H1 (cell line): ENCODE measurements at regions not wholly inside any gene's neighbourhood (a gene's known extent, or its start where the extent isn't known, plus 50 kb on each side); places are given as distances from the start of the nearest gene placed in this dataset.

Experiments
- CTCF ChIA-PET: fragments of 300-600 bp; sonication (Branson Sonifier 250); formaldehyde crosslinking; loops from one replicate; lab custom pipeline; 2021; ENCODE audit not compliant: partially characterized antibody; lab: Charles Lee
- POLR2A ChIA-PET: fragments of 300-600 bp; sonication (Branson Sonifier 250); formaldehyde crosslinking; loops from one replicate; lab custom pipeline; 2021; ENCODE audit warnings: inconsistent platforms; ENCODE audit not compliant: partially characterized antibody; lab: Charles Lee
- DNase-seq, 2 experiments: peaks; one replicate each; pipeline versions ENCODE4 v3.0.0 to v3.0.0-alpha.2; 2010 to 2022; ENCODE audit warnings: low spot score in 2 of 2, low read depth in 1 of 2, mixed read lengths in 1 of 2
- FAIRE-seq: peaks from 2 replicates; lab custom pipeline; 2011; peaks lifted over from hg19 to GRCh38; lab: Jason Lieb, UNC
- H2AFZ ChIP-seq: 2 replicates; pipeline ENCODE4 v1.8.1; 2012; ENCODE audit warnings: low read length, inconsistent platforms
- H2AK5ac ChIP-seq: 2 replicates; pipeline ENCODE4 v1.6.1; 2013; ENCODE audit warnings: low read depth, low read length
- H2BK120ac ChIP-seq: replicated peaks from 2 replicates; pipeline ENCODE3; 2013; ENCODE audit warnings: low read depth, low read length, inconsistent platforms
- H2BK12ac ChIP-seq: 2 replicates; pipeline ENCODE4 v1.6.1; 2013; ENCODE audit warnings: low read depth, low read length
- H2BK15ac ChIP-seq: 2 replicates; pipeline ENCODE4 v1.6.1; 2013; ENCODE audit warnings: low read length
- H2BK20ac ChIP-seq: 2 replicates; pipeline ENCODE4 v1.6.1; 2013; ENCODE audit warnings: low read length
- H2BK5ac ChIP-seq: 2 replicates; pipeline ENCODE4 v1.6.1; 2013; ENCODE audit warnings: low read depth, low read length
- H3K14ac ChIP-seq: 2 replicates; pipeline ENCODE4 v1.6.1; 2013; ENCODE audit warnings: inconsistent platforms; ENCODE audit not compliant: insufficient read length
- H3K18ac ChIP-seq: 2 replicates; pipeline ENCODE4 v1.6.1; 2013; ENCODE audit warnings: low read length; ENCODE audit errors: extremely low read depth
- H3K23ac ChIP-seq: 2 replicates; pipeline ENCODE4 v1.6.1; 2013; ENCODE audit warnings: inconsistent platforms; ENCODE audit not compliant: insufficient read length
- H3K23me2 ChIP-seq: 2 replicates; pipeline ENCODE4 v1.6.1; 2013; ENCODE audit warnings: low read depth, low read length
- H3K27ac ChIP-seq: 2 replicates; pipeline ENCODE4 v1.6.1; 2011; ENCODE audit warnings: low read depth, low read length, inconsistent platforms
- H3K27me3 ChIP-seq, 4 experiments: replicated peaks in 1 of 4; 1 replicate in 1 of 4; 2 replicates in 3 of 4; pipeline versions ENCODE4 v1.6.1 to v1.8.1; 2011 to 2013; ENCODE audit warnings: low read length in 3 of 4, mild to moderate bottlenecking in 3 of 4, inconsistent platforms in 2 of 4, mixed read lengths in 2 of 4, moderate library complexity in 1 of 4; ENCODE audit not compliant: control insufficient read depth in 3 of 4, insufficient read depth in 3 of 4; ENCODE audit errors: extremely low read depth in 1 of 4
- H3K36me3 ChIP-seq, 4 experiments: 2 replicates each; pipeline versions ENCODE4 v1.6.1 to v1.8.1; 2011 to 2013; ENCODE audit warnings: mild to moderate bottlenecking in 4 of 4, low read length in 3 of 4, moderate library complexity in 2 of 4, control low read depth in 1 of 4, inconsistent platforms in 1 of 4; ENCODE audit not compliant: insufficient read depth in 4 of 4, control insufficient read depth in 2 of 4
- H3K4ac ChIP-seq: replicated peaks from 2 replicates; pipeline ENCODE3; 2013; ENCODE audit warnings: low read length, low read depth, mixed read lengths, inconsistent platforms; ENCODE audit not compliant: insufficient read length
- H3K4me1 ChIP-seq, 4 experiments: replicated peaks in 1 of 4; 1 replicate in 1 of 4; 2 replicates in 3 of 4; pipeline versions ENCODE4 v1.6.1 to v1.8.1; 2011 to 2013; ENCODE audit warnings: low read length in 3 of 4, inconsistent platforms in 2 of 4, mixed read lengths in 1 of 4; ENCODE audit not compliant: insufficient read depth in 4 of 4, control insufficient read depth in 3 of 4
- H3K4me2 ChIP-seq, 2 experiments: 2 replicates each; pipeline versions ENCODE4 v1.6.1 to v1.8.1; 2011 to 2013; ENCODE audit warnings: low read depth in 2 of 2, low read length in 2 of 2, control low read depth in 1 of 2, inconsistent platforms in 1 of 2, mild to moderate bottlenecking in 1 of 2; ENCODE audit not compliant: insufficient read depth in 1 of 2
- H3K4me3 ChIP-seq, 4 experiments: fragments of 200-600, 300-600 bp in 1 of 4; sonication (generic), shearing (Covaris generic), sonication (Bioruptor Twin) in 1 of 4; 2 replicates each; pipeline versions ENCODE4 v1.5.1 to v1.8.1; 2011 to 2016; ENCODE audit warnings: low read length in 4 of 4, low read depth in 3 of 4, control low read depth in 2 of 4, inconsistent platforms in 2 of 4, mild to moderate bottlenecking in 2 of 4, mixed read lengths in 1 of 4, moderate library complexity in 1 of 4; ENCODE audit not compliant: insufficient read depth in 2 of 4; ENCODE audit errors: extremely low read depth in 1 of 4
- H3K56ac ChIP-seq: replicated peaks from 2 replicates; pipeline ENCODE3; 2013; ENCODE audit warnings: low read depth, mild to moderate bottlenecking, mixed read lengths, low read length, inconsistent platforms; ENCODE audit not compliant: insufficient read length
- H3K79me1 ChIP-seq: 2 replicates; pipeline ENCODE4 v1.6.1; 2013; ENCODE audit warnings: low read depth, low read length, control low read depth
- H3K79me2 ChIP-seq, 2 experiments: 2 replicates each; pipeline versions ENCODE4 v1.6.1 to v1.8.1; 2012 to 2013; ENCODE audit warnings: low read length in 2 of 2, mild to moderate bottlenecking in 2 of 2, inconsistent platforms in 1 of 2; ENCODE audit not compliant: insufficient read depth in 2 of 2, control insufficient read depth in 1 of 2
- H3K9ac ChIP-seq, 4 experiments: replicated peaks in 1 of 4; 1 replicate in 1 of 4; 2 replicates in 3 of 4; pipeline versions ENCODE4 v1.6.1 to v1.8.1; 2011 to 2013; ENCODE audit warnings: low read depth in 3 of 4, low read length in 3 of 4, control low read depth in 2 of 4, mild to moderate bottlenecking in 2 of 4, moderate library complexity in 2 of 4, inconsistent platforms in 1 of 4; ENCODE audit errors: extremely low read depth in 1 of 4
- H3K9me3 ChIP-seq, 2 experiments: 2 replicates each; pipeline versions ENCODE4 v1.6.1 to v1.8.1; 2012 to 2013; ENCODE audit warnings: mild to moderate bottlenecking in 2 of 2, moderate library complexity in 2 of 2, control low read depth in 1 of 2, inconsistent platforms in 1 of 2, low read depth in 1 of 2, low read length in 1 of 2, mixed read lengths in 1 of 2; ENCODE audit not compliant: insufficient read depth in 2 of 2
- H4K20me1 ChIP-seq, 2 experiments: replicated peaks in 1 of 2; 2 replicates each; pipeline versions ENCODE3 to v1.8.1; 2011 to 2013; ENCODE audit warnings: inconsistent platforms in 2 of 2, low read length in 2 of 2, mild to moderate bottlenecking in 1 of 2; ENCODE audit not compliant: insufficient read depth in 2 of 2, control insufficient read depth in 1 of 2
- H4K5ac ChIP-seq: 2 replicates; pipeline ENCODE4 v1.6.1; 2013; ENCODE audit warnings: low read length, low read depth, mixed read lengths, inconsistent platforms; ENCODE audit not compliant: insufficient read length
- H4K8ac ChIP-seq: 2 replicates; pipeline ENCODE4 v1.8.0; 2013; ENCODE audit warnings: mild to moderate bottlenecking, moderate library complexity, low read length, inconsistent platforms; ENCODE audit not compliant: insufficient read depth; ENCODE audit errors: extremely low read depth
- H4K91ac ChIP-seq: replicated peaks from 2 replicates; pipeline ENCODE3; 2013; ENCODE audit warnings: low read length, mixed read lengths, inconsistent platforms; ENCODE audit not compliant: insufficient read length
- CBX5 ChIP-seq: fragments of 300-800, 300-1000 bp; sonication (generic); IDR thresholded peaks from 2 replicates; pipeline ENCODE4 v1.7.1; 2016; ENCODE audit warnings: antibody characterized with exemption, low read length, low read depth
- CBX8 ChIP-seq: fragments of 300-800, 300-1000 bp; sonication (generic); IDR thresholded peaks from 2 replicates; pipeline ENCODE4 v1.7.1; 2016; ENCODE audit warnings: low read depth, low read length, borderline replicate concordance
- FOSL1 ChIP-seq: IDR thresholded peaks from 2 replicates; pipeline ENCODE4 v1.6.1; 2011; ENCODE audit warnings: mild to moderate bottlenecking, low read depth, low read length, moderate library complexity; ENCODE audit not compliant: insufficient read depth
- GABPA ChIP-seq: IDR thresholded peaks from 2 replicates; pipeline ENCODE4 v1.6.1; 2011; ENCODE audit warnings: mild to moderate bottlenecking, low read length, moderate library complexity, borderline replicate concordance; ENCODE audit not compliant: insufficient read depth
- GTF2F1 ChIP-seq: IDR thresholded peaks from 2 replicates; pipeline ENCODE4 v1.6.1; 2012; ENCODE audit warnings: low read depth, low read length, improper control_type of control experiment, borderline replicate concordance
- JUND ChIP-seq: IDR thresholded peaks from 2 replicates; pipeline ENCODE4 v1.6.1; 2011; ENCODE audit warnings: mild to moderate bottlenecking, improper control_type of control experiment, low read length
- RFX5 ChIP-seq: IDR thresholded peaks from 2 replicates; pipeline ENCODE4 v1.6.1; 2011; ENCODE audit warnings: low read depth, low read length, improper control_type of control experiment, borderline replicate concordance
- SIN3A ChIP-seq, 2 experiments: IDR thresholded peaks in 1 of 2; conservative IDR thresholded peaks in 1 of 2; 2 replicates each; pipeline ENCODE4 v1.6.1; 2011 to 2012; ENCODE audit warnings: low read length in 2 of 2, improper control_type of control experiment in 1 of 2, low read depth in 1 of 2, mild to moderate bottlenecking in 1 of 2
- SRF ChIP-seq: IDR thresholded peaks from 2 replicates; pipeline ENCODE4 v1.6.1; 2011; ENCODE audit warnings: mild to moderate bottlenecking, low read depth, low read length, moderate library complexity
- TAF7 ChIP-seq: optimal IDR thresholded peaks from 2 replicates; pipeline ENCODE3; 2011; ENCODE audit warnings: low read depth, mild to moderate bottlenecking, inconsistent platforms, low read length, moderate library complexity, borderline replicate concordance
- TCF12 ChIP-seq: IDR thresholded peaks from 2 replicates; pipeline ENCODE4 v1.6.1; 2011; ENCODE audit warnings: low read depth, mild to moderate bottlenecking, low read length
- ZNF274 ChIP-seq: IDR thresholded peaks from 2 replicates; pipeline ENCODE4 v1.7.0; 2012; ENCODE audit warnings: low read length, borderline replicate concordance; ENCODE audit errors: extremely low read depth
- TF ChIP-seq, protein P1 (sequence below): IDR thresholded peaks from 2 replicates; pipeline ENCODE4 v1.6.1; 2011; ENCODE audit warnings: low read length, improper control_type of control experiment

DNA sequence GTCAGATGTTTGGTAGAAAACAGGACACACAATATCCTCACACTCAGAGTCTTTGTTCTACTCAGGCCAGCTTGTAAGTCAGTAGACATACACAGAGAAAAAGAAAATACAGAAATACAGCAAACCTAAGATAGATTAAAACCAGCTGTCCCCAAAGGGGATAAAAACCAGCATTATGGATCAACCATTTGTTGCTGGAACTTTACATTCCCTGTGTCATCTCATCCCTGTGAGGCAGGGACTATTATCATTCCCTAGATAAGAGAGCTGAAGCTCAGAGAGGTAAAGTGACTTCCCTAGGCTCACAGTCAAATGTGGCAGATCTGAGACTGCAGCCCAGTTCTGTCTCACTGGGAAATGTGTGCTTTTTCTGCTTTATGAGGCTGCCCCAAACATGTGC, 80.7 kb downstream of the DMRTA2 start:
- Histone ChIP-seq H3K14ac (no peak overlapping the region), H3K27me3 (no peaks in the 10 kb centered on the region; a peak in 3 of 7 replicates), H2BK120ac (no peak overlapping the region), H4K8ac (no peak overlapping the region), H3K79me2 (no peaks in the 10 kb centered on the region), H2AK5ac (no peak overlapping the region), H3K4me1 (no peaks in the 10 kb centered on the region), H3K79me1 (no peaks in the 10 kb centered on the region), H3K18ac (no peak overlapping the region), H3K9me3 (no peaks in the 10 kb centered on the region), H3K36me3 (no peaks in the 10 kb centered on the region), H2BK15ac (no peak overlapping the region), H3K9ac (no peak overlapping the region), H3K4ac (no peak overlapping the region), H4K5ac (no peak overlapping the region), H4K20me1 (no peaks in the 10 kb centered on the region), H3K4me2 (no peak overlapping the region), H3K56ac (no peak overlapping the region), H4K91ac (no peak overlapping the region), H2BK20ac (no peak overlapping the region), H3K4me3 (no peak overlapping the region), H3K27ac (no peak overlapping the region), H2BK12ac (no peak overlapping the region), H2BK5ac (no peak overlapping the region), H2AFZ (no peak overlapping the region), H3K23me2 (no peaks in the 10 kb centered on the region), H3K23ac (no peak overlapping the region)
- ChIA-PET CTCF (interaction anchor here (0.8 to 3.8 kb wide), 7 partner anchors 7 to 1770 kb away, joined by 3 to 35 read pairs (median 4); no protein-coding TSS in a partner anchor), POLR2A (no interaction called here)
- no peak for DNase-seq
- FAIRE-seq: no peak
- TF ChIP-seq GABPA (no peak), TCF12 (no peak), FOSL1 (no peak), CBX8 (no peak), JUND (no peak), ZNF274 (no peak), TAF7 (no peak), GTF2F1 (no peak), RFX5 (no peak), SIN3A (conservative IDR thresholded peaks at IDR 0.05 in 1 of 2, IDR thresholded peaks at IDR 0.05 in 1 of 2; ENCODE audit: low read depth in 1 of 2, low read length in 2 of 2) (no peak), CBX5 (no peak), SRF (no peak)
- TF ChIP-seq, protein P1, sequence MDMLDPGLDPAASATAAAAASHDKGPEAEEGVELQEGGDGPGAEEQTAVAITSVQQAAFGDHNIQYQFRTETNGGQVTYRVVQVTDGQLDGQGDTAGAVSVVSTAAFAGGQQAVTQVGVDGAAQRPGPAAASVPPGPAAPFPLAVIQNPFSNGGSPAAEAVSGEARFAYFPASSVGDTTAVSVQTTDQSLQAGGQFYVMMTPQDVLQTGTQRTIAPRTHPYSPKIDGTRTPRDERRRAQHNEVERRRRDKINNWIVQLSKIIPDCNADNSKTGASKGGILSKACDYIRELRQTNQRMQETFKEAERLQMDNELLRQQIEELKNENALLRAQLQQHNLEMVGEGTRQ: no peak
